A549 (cell line): ENCODE measurements at regions not wholly inside any gene's neighbourhood (a gene's known extent, or its start where the extent isn't known, plus 50 kb on each side); places are given as distances from the start of the nearest gene placed in this dataset.
A peak's percentile ranks its signal among the peaks of the same experiment; 100 is the strongest.

ENCODE experiments used
- ATAC-seq, 2 experiments: fragments of 200-7000 bp in 1 of 2; fragments of >200 bp in 1 of 2; cut with Nextera tagmentation in 1 of 2; cut with Tn5 transposase in 1 of 2; 3 replicates each; pipeline versions ENCODE4 v1.8.0 to v1.9.1; 2018 to 2020; ENCODE audit warnings: mild to moderate bottlenecking in 1 of 2, moderate library complexity in 1 of 2
- CTCF ChIA-PET: fragments of 300-600 bp; sonication (Branson Sonifier 250); formaldehyde crosslinking; extraction: SDS; loops from one replicate; lab custom pipeline; 2021; ENCODE audit warnings: antibody characterized with exemption, inconsistent platforms; lab: Yijun Ruan, JAX
- POLR2A ChIA-PET: fragments of 350-600 bp; formaldehyde crosslinking; extraction: SDS; loops from one replicate; lab custom pipeline; 2021; ENCODE audit warnings: antibody characterized with exemption, inconsistent platforms; lab: Yijun Ruan, JAX
- DNase-seq, 2 experiments: peaks; one replicate each; pipeline versions ENCODE4 v3.0.0 to v3.0.0-alpha.2; 2011 to 2016; ENCODE audit warnings: low read depth in 1 of 2, low spot score in 1 of 2
- FAIRE-seq: peaks from 2 replicates; lab custom pipeline; 2011; peaks lifted over from hg19 to GRCh38; lab: Jason Lieb, UNC
- H3K27ac ChIP-seq, 2 experiments: fragments of >200 bp; sonication (Bioruptor Twin); formaldehyde crosslinking; 3 replicates each; pipeline ENCODE4 v1.5.1; 2016 to 2017
- H3K4me1 ChIP-seq: fragments of >200 bp; sonication (Bioruptor Twin); formaldehyde crosslinking; 3 replicates; pipeline ENCODE4 v1.6.1; 2016
- H3K4me2 ChIP-seq: fragments of >200 bp; sonication (Bioruptor Twin); formaldehyde crosslinking; 3 replicates; pipeline ENCODE4 v1.6.1; 2016
- H3K4me3 ChIP-seq: fragments of >200 bp; sonication (Bioruptor Twin); formaldehyde crosslinking; 3 replicates; pipeline ENCODE4 v1.5.1; 2016
- H3K9me3 ChIP-seq: fragments of >200 bp; sonication (Bioruptor Twin); formaldehyde crosslinking; 3 replicates; pipeline ENCODE4 v1.6.1; 2016
- BHLHE40 ChIP-seq: IDR thresholded peaks from 2 replicates; pipeline ENCODE4 v1.6.1; 2012; ENCODE audit warnings: low read depth, low read length, inconsistent platforms
- CEBPB ChIP-seq, 2 experiments: fragments of >200 bp in 1 of 2; sonication (Bioruptor Twin) in 1 of 2; formaldehyde crosslinking in 1 of 2; IDR thresholded peaks; 2 replicates each; pipeline ENCODE4 v1.6.1; 2012 to 2016
- CHD2 ChIP-seq: fragments of 150-350 bp; IDR thresholded peaks from 2 replicates; pipeline ENCODE4 v1.6.1; 2014; ENCODE audit warnings: low read length; ENCODE audit not compliant: partially characterized antibody
- E2F6 ChIP-seq: IDR thresholded peaks from 2 replicates; pipeline ENCODE4 v1.6.1; 2012; ENCODE audit warnings: low read depth, borderline replicate concordance
- ELK1 ChIP-seq: fragments of 150-350 bp; IDR thresholded peaks from 2 replicates; pipeline ENCODE4 v1.6.1; 2014; ENCODE audit warnings: low read depth, mild to moderate bottlenecking, low read length
- ESRRA ChIP-seq: fragments of 150-350 bp; IDR thresholded peaks from 2 replicates; pipeline ENCODE4 v1.6.1; 2014; ENCODE audit warnings: mild to moderate bottlenecking, low read length, borderline replicate concordance
- HDAC2 ChIP-seq: fragments of 200-600 bp; sonication (generic); IDR thresholded peaks from 2 replicates; pipeline ENCODE4 v1.6.1; 2016
- JUNB ChIP-seq: fragments of >200 bp; sonication (Bioruptor Twin); formaldehyde crosslinking; IDR thresholded peaks from 2 replicates; pipeline ENCODE4 v1.6.1; 2016
- KDM1A ChIP-seq: fragments of 200-600 bp; sonication (generic); IDR thresholded peaks from 2 replicates; pipeline ENCODE4 v1.6.1; 2016; ENCODE audit warnings: low read depth, mild to moderate bottlenecking
- MAFK ChIP-seq: fragments of 450-650 bp; IDR thresholded peaks from 2 replicates; pipeline ENCODE4 v1.6.1; 2014; ENCODE audit not compliant: partially characterized antibody
- NR3C1 ChIP-seq: fragments of >200 bp; sonication (Bioruptor Twin); formaldehyde crosslinking; IDR thresholded peaks from 3 replicates; pipeline ENCODE4 v1.6.1; 2017
- POLR2AphosphoS2 ChIP-seq: conservative IDR thresholded peaks from 2 replicates; pipeline ENCODE4 v1.6.1; 2012; ENCODE audit warnings: low read length, improper control_type of control experiment, inconsistent platforms
- RCOR1 ChIP-seq: fragments of 150-350 bp; IDR thresholded peaks from 2 replicates; pipeline ENCODE4 v1.6.1; 2014; ENCODE audit warnings: antibody characterized with exemption, low read length, low read depth
- REST ChIP-seq: fragments of 200-600 bp; sonication (generic); IDR thresholded peaks from 2 replicates; pipeline ENCODE4 v1.6.1; 2016; ENCODE audit warnings: antibody characterized with exemption, mild to moderate bottlenecking, moderate library complexity
- TP53 ChIP-seq: fragments of 250-450 bp; sonication (Bioruptor Pico); IDR thresholded peaks from 2 replicates; pipeline ENCODE4 v1.5.0; 2021; ENCODE audit warnings: mild to moderate bottlenecking, moderate library complexity
- ZSCAN20 ChIP-seq: fragments of 250-450 bp; sonication (Bioruptor Pico); IDR thresholded peaks from 2 replicates; pipeline ENCODE4 v1.8.0; 2022; ENCODE audit warnings: mild to moderate bottlenecking, moderate library complexity
- WGBS: methylation state at CpG from one replicate; pipeline ENCODE4 v1.1.6; 2017; ENCODE audit errors: missing lambda C conversion rate; 5-methylcytosine and 5-hydroxymethylcytosine counted together

DNA sequence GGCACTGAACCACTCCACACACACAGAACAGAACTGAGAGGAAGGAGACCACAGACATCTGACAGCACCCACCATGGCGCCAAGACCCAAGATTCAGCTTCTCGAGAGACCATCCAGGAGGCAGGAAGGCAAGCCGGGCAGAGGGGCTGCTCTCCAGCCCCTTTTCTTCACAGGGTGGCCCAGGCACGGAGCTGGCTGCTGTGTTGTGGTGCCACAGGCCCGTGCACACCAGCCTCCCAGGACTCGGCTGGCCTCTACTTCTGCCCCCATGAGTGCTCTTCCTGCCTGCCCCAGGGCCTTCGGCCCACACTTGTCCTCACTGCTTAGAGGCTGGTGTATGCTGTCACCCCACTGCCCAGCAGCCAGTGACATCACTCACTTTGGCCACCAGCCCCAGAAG is 547.6 kb upstream of the RAB6C start (continued):
- TF ChIP-seq REST (no peak), BHLHE40 (no peak)
- TF ChIP-seq, all 56 proteins: peak for 0

GRCh38 chr2:129436809-129437208 is 542.7 kb upstream of the RAB6C start:
- Histone ChIP-seq H3K4me3 (no peak overlapping the region), H3K4me2 (no peak overlapping the region), H3K27ac (no peak overlapping the region), H3K4me1 (no peaks in the 10 kb centered on the region), H3K9me3 (no peaks in the 10 kb centered on the region)
- WGBS = 3% methylated on average over 5 of the region's 5 CpGs
- TF ChIP-seq POLR2AphosphoS2 = no peak
- TF ChIP-seq MAFK = peak; percentile 20
- TF ChIP-seq KDM1A = no peak
- no peak for TF ChIP-seq RCOR1
- TF ChIP-seq ELK1 = no peak
- no peak for FAIRE-seq
- ATAC-seq = no peak
- no peak for DNase-seq
- CTCF ChIA-PET = no interaction called here
- POLR2A ChIA-PET = no interaction called here

DNA sequence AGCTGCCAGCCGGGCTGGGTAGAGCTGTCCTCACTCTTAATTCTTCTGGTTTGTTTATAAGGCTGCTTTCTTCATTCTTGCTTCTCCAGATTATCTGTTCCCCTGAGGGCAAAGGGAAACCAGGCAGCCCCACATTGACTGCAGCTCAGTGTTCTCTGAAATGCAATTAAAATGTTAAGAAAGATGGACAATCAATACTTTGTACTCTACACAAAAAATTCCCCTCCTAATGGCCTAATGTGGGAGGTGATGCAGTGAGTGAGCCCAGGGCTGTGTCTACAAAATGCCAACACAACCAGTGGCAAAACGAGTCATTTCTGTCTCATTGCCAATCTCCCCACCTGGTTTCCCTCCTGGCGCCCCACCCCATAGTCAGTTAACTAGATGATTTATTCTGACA is 541.7 kb upstream of the RAB6C start:
- H3K9me3 ChIP-seq = no peaks in the 10 kb centered on the region
- ChIA-PET POLR2A (no interaction called here), CTCF (no interaction called here)
- no peak overlapping the region for H3K27ac ChIP-seq
- ATAC-seq (no peak), FAIRE-seq (no peak)
- WGBS = 2% methylated on average over 3 of the region's 3 CpGs
- no peaks in the 10 kb centered on the region for H3K4me1 ChIP-seq
- H3K4me3 ChIP-seq = no peak overlapping the region
- no peak overlapping the region for H3K4me2 ChIP-seq
- TF ChIP-seq TP53 (no peak), E2F6 (no peak), HDAC2 (no peak), CEBPB (IDR thresholded peaks at IDR 0.05) (no peak), NR3C1 (no peak), RCOR1 (no peak), JUNB (no peak), ZSCAN20 (CRISPR knock-in tag) (no peak), CHD2 (no peak)
- TF ChIP-seq, all 56 proteins: peak for 0
- no peak for DNase-seq

DNA sequence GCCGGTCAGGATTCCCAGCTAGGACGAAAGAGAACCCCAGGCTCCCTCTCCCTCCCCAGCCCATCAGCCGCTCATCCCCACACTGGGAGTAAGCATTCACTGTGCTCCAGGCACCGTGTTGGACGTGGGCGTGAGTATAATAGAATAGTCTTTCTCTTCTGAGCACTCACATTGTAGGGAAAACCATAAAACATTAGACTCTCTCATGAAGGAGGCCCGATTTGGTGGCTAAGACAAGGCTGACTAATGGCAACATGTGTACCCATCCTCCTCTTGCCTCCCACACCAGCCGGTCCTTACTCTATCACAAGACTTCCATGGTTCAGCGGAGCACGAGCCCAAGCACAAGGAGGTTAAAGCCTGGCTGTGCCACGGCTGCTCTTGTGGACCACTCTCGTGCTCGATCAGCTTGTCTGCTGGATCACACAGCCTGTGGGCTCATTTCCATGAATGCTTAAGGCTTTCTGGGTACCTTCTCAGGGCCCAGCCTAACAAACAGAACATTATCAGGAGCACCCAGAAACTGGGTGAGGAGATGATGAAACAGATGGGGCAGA is 540.9 kb upstream of the RAB6C start:
- no peak for TF ChIP-seq ESRRA
- 11% methylated on average over 10 of the region's 13 CpGs for WGBS
- Histone ChIP-seq H3K4me1 (no peaks in the 10 kb centered on the region), H3K4me3 (no peak overlapping the region), H3K4me2 (no peak overlapping the region), H3K27ac (no peak overlapping the region), H3K9me3 (no peaks in the 10 kb centered on the region)
- FAIRE-seq (no peak), DNase-seq (no peak), ATAC-seq (no peak)
- ChIA-PET POLR2A (no interaction called here), CTCF (no interaction called here)
